ENCODE measurements at regions not wholly inside any gene's neighbourhood (a gene's known extent, or its start where the extent isn't known, plus 50 kb on each side); places are given as distances from the start of the nearest gene placed in this dataset.

DNA sequence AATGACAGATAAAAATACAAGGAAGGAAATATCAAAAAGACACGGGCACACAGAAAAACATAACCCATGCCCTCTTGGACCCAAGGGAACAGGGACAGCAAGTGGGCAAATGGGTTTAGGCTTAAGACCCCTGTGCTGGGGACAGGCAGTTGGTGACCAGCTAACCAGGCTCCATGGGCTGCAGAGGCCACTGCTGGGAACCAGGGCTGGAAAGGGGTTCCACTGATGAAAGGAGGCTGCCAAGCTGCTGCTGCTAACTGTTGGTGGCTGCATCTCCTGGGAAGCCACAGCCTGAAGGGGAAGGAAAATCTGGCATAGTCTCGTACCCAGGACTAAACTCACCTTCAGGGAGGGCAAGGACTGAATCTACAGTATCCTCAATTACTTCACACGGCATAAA is 579.2 kb upstream of the MGMT start:
- no peak for DNase-seq
- Histone ChIP-seq H3K27ac (no peak overlapping the region), H3K4me3 (no peak overlapping the region), H3K4me1 (no peaks in the 10 kb centered on the region), H3K36me3 (no peaks in the 10 kb centered on the region), H3K9me3 (no peaks in the 10 kb centered on the region), H3K27me3 (no peaks in the 10 kb centered on the region)
- 55% methylated on average over 2 of the region's 3 CpGs for WGBS (ENCODE audit: insufficient coverage, low coverage, low lambda C conversion rate, missing lambda C conversion rate)
- intact Hi-C loops (cut with DNase I) = no loop called here
- ATAC-seq = no peak
- TF ChIP-seq, protein P1, sequence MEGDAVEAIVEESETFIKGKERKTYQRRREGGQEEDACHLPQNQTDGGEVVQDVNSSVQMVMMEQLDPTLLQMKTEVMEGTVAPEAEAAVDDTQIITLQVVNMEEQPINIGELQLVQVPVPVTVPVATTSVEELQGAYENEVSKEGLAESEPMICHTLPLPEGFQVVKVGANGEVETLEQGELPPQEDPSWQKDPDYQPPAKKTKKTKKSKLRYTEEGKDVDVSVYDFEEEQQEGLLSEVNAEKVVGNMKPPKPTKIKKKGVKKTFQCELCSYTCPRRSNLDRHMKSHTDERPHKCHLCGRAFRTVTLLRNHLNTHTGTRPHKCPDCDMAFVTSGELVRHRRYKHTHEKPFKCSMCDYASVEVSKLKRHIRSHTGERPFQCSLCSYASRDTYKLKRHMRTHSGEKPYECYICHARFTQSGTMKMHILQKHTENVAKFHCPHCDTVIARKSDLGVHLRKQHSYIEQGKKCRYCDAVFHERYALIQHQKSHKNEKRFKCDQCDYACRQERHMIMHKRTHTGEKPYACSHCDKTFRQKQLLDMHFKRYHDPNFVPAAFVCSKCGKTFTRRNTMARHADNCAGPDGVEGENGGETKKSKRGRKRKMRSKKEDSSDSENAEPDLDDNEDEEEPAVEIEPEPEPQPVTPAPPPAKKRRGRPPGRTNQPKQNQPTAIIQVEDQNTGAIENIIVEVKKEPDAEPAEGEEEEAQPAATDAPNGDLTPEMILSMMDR (IDR thresholded peaks at IDR 0.05) = no peak
- TF ChIP-seq POLR2A (IDR thresholded peaks at IDR 0.05) = no peak

DNA sequence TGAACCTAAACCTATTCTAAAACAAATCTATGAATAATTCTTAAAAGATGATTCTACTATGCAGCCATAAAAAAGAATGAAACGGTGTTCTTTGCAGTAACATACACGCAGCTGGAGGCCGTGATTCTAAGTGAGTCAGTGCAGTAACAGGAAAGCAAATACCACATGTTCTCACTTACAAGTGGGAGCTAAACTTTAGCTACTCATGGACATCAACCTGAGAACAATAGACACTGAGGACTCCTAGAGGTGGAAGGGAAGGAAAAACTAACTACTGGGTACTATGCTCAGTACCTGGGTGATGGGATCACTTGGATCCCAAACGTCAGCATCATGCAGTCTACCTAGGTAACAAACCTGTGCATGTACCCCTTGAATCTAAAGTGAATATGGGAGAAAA is 575.0 kb upstream of the MGMT start:
- WGBS (ENCODE audit: insufficient coverage, low coverage, low lambda C conversion rate, missing lambda C conversion rate) = 46% methylated on average over 4 of the region's 4 CpGs

DNA sequence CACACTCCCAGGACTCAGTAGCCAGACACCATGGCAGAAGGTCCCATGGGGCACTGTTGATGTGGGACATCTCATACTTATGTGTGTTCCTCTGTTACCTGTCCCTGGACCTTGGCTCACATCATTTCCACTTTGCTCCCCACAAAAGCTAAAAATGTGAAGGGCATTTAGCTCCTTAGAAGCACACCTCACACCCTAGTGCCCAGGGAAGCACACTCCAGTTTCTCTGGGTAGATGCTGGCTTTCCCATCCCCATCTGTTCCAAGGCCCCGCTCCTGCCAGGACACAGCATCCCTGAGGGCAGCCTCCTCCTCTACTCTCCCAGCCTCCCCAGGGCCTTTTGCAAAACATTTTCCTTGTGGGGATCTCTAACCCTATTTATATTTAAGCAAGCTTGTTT is 572.4 kb upstream of the MGMT start:
- Histone ChIP-seq H3K27ac (no peak overlapping the region), H3K4me3 (no peak overlapping the region), H3K27me3 (no peaks in the 10 kb centered on the region), H3K36me3 (no peaks in the 10 kb centered on the region), H3K4me1 (no peaks in the 10 kb centered on the region), H3K9me3 (no peaks in the 10 kb centered on the region)
- no peak for DNase-seq
- TF ChIP-seq, protein P1 (IDR thresholded peaks at IDR 0.05) = no peak
- no peak for TF ChIP-seq POLR2A (IDR thresholded peaks at IDR 0.05)
- intact Hi-C loops (cut with DNase I) = no loop called here
- 88% methylated on average over 1 of the region's 1 CpG for whole genome bisulfite sequencing (ENCODE audit: insufficient coverage, low coverage, low lambda C conversion rate, missing lambda C conversion rate)
- no peak for ATAC-seq

More for the DNA sequence above, 575.0 kb upstream of the MGMT start:
- Histone ChIP-seq H3K4me3 (no peak overlapping the region), H3K27me3 (no peaks in the 10 kb centered on the region), H3K9me3 (no peaks in the 10 kb centered on the region), H3K4me1 (no peaks in the 10 kb centered on the region), H3K36me3 (no peaks in the 10 kb centered on the region), H3K27ac (no peak overlapping the region)
- DNase-seq = no peak
- intact Hi-C loops (cut with DNase I) = no loop called here
- no peak for TF ChIP-seq POLR2A (IDR thresholded peaks at IDR 0.05)
- TF ChIP-seq, protein P1 (IDR thresholded peaks at IDR 0.05) = no peak
- ATAC-seq = no peak

DNA sequence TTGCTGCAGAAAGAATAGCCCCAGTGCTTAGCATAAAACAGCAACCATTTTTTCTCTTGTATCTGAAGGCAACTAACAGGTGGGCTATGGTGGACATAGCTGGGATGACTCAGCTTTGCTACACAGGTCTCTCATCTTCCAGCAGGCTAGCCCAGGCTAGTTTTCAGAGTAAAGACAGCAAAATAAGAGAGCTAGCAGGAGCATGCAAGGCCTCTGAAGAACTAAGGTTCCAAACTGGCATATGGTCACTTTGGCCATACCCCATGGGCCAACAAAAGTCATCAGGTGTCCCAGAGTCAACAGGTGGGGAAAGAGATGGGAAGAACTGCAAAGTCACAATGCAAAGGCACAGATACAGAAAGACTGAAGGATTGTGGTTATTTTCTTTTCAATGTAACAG is 571.6 kb upstream of the MGMT start:
- intact Hi-C loops (cut with DNase I) = no loop called here

More for the DNA sequence above, 571.6 kb upstream of the MGMT start:
- no peak overlapping the region for H3K27ac ChIP-seq
- DNase-seq = no peak
- no peaks in the 10 kb centered on the region for H3K4me1 ChIP-seq
- no peaks in the 10 kb centered on the region for H3K27me3 ChIP-seq
- no peaks in the 10 kb centered on the region for H3K36me3 ChIP-seq
- ATAC-seq = no peak
- TF ChIP-seq POLR2A (IDR thresholded peaks at IDR 0.05) = no peak
- TF ChIP-seq, protein P1 (IDR thresholded peaks at IDR 0.05) = no peak
- H3K4me3 ChIP-seq = no peak overlapping the region
- no peaks in the 10 kb centered on the region for H3K9me3 ChIP-seq
